CD4-positive, alpha-beta T cell (primary cell): ENCODE measurements at regions not wholly inside any gene's neighbourhood (a gene's known extent, or its start where the extent isn't known, plus 50 kb on each side); places are given as distances from the start of the nearest gene placed in this dataset.

Experiments
- ATAC-seq: fragments of 200-7000 bp; cut with Tn5 transposase; one replicate; pipeline ENCODE4 v1.10.0; 2022; ENCODE audit warnings: mild to moderate bottlenecking; ENCODE audit not compliant: poor library complexity
- CTCF ChIA-PET: fragments of 350-600 bp; sonication (Branson Sonifier 250); formaldehyde crosslinking; loops from one replicate; lab custom pipeline; 2021; ENCODE audit warnings: antibody characterized with exemption, inconsistent platforms; lab: Charles Lee
- POLR2A ChIA-PET: fragments of 350-600 bp; sonication (Branson Sonifier 250); formaldehyde crosslinking; loops from one replicate; lab custom pipeline; 2021; ENCODE audit warnings: antibody characterized with exemption, inconsistent platforms; lab: Charles Lee
- DNase-seq, 14 experiments: peaks; one replicate each; pipeline ENCODE4 v3.0.0-alpha.2; 2013 to 2020; ENCODE audit warnings: mixed read lengths in 2 of 14
- H3K27ac ChIP-seq, 2 donors: one replicate each; pipeline versions ENCODE4 v1.5.1 to v1.7.0; 2013; ENCODE audit warnings: low read length in 2 of 2, low read depth in 1 of 2, mild to moderate bottlenecking in 1 of 2
- H3K27me3 ChIP-seq, 2 experiments: 1 replicate in 1 of 2; 2 replicates in 1 of 2; pipeline versions ENCODE4 v1.6.1 to v1.7.0; 2013; ENCODE audit warnings: low read length in 2 of 2, control low read depth in 1 of 2, mild to moderate bottlenecking in 1 of 2, moderate library complexity in 1 of 2; ENCODE audit not compliant: insufficient read depth in 2 of 2, control insufficient read depth in 1 of 2
- H3K36me3 ChIP-seq: one replicate; pipeline ENCODE4 v1.6.1; 2013; ENCODE audit warnings: low read length, control low read depth; ENCODE audit not compliant: insufficient read depth
- H3K4me1 ChIP-seq: one replicate; pipeline ENCODE4 v1.6.1; 2013; ENCODE audit warnings: low read length, control low read depth; ENCODE audit not compliant: insufficient read depth
- H3K4me3 ChIP-seq: one replicate; pipeline ENCODE4 v1.5.1; 2013; ENCODE audit warnings: mild to moderate bottlenecking, low read length, moderate library complexity
- H3K9me3 ChIP-seq, 2 experiments: 1 replicate in 1 of 2; 2 replicates in 1 of 2; pipeline versions ENCODE4 v1.6.1 to v1.7.0; 2013; ENCODE audit warnings: low read length in 2 of 2, mild to moderate bottlenecking in 2 of 2, control low read depth in 1 of 2, moderate library complexity in 1 of 2; ENCODE audit not compliant: control insufficient read depth in 1 of 2, insufficient read depth in 1 of 2
- H3K27ac Mint-ChIP-seq: one replicate; pipeline ENCODE4 v1.8.0; 2020; ENCODE audit warnings: mixed read lengths
- H3K27me3 Mint-ChIP-seq: one replicate; pipeline ENCODE4 v1.8.0; 2021; ENCODE audit warnings: mixed read lengths
- H3K36me3 Mint-ChIP-seq: one replicate; pipeline ENCODE4 v1.8.0; 2021; ENCODE audit warnings: low read depth, mixed read lengths
- H3K4me1 Mint-ChIP-seq: one replicate; pipeline ENCODE4 v1.8.0; 2021; ENCODE audit warnings: low read depth, mixed read lengths
- H3K4me3 Mint-ChIP-seq: one replicate; pipeline ENCODE4 v1.8.0; 2020; ENCODE audit warnings: mild to moderate bottlenecking, mixed read lengths
- H3K9me3 Mint-ChIP-seq: one replicate; pipeline ENCODE4 v1.8.0; 2020; ENCODE audit warnings: mixed read lengths
- intact Hi-C, 2 experiments: fragments of 100-400 bp; cut with DNase I in 1 of 2; cut with micrococcal nuclease in 1 of 2; formaldehyde crosslinking; loops; one replicate each; pipeline versions ENCODE4 v1.15.1 to v1.9.0; 2023 to 2025; cut with DNase I, micrococcal nuclease
- TF ChIP-seq, protein P1 (sequence below): fragments of 200-600 bp; IDR thresholded peaks from one replicate; pipeline ENCODE4 v1.8.0; 2022; ENCODE audit warnings: antibody characterized with exemption, mild to moderate bottlenecking

DNA sequence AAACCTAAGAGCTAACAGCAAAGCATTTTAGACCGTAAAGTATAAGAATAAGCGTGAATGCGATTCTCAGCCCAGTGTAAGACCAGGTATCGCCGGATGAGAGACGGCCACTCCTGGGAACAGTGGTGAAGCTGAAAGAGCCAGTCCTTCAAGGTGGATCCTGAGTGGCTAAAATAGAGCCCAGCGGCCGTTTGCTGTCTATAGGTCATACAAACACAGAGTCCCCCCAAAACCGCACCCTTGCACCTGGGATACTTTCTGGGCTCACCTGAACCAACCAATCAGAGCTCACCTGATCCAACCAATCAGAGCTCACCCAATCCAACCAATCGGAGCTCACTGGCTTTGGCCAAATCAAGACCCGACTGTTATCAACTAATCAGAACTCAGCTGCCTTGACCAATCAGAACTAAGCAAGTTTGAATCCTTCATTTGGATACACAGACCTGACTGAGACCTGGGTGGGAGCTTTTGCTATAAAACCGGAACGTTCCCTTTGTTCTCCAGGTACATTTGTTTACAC, 248.2 kb downstream of the DLL1 start:
- intact Hi-C loops = no loop called here
- no peak overlapping the region for H3K4me3 Mint-ChIP-seq
- H3K4me1 ChIP-seq = no peaks in the 10 kb centered on the region
- DNase-seq (no peak), ATAC-seq (no peak)
- no peaks in the 10 kb centered on the region for H3K36me3 ChIP-seq
- CTCF ChIA-PET = no interaction called here
- H3K9me3 Mint-ChIP-seq = no peaks in the 10 kb centered on the region
- H3K4me1 Mint-ChIP-seq = no peaks in the 10 kb centered on the region
- peaks cover 0 to 2% of the 10 kb centered on the region in 2 experiments for H3K27me3 ChIP-seq
- H3K27me3 Mint-ChIP-seq = peaks cover 6% of the 10 kb centered on the region
- H3K9me3 ChIP-seq = peaks cover 0 to 4% of the 10 kb centered on the region in 2 experiments
- no peak overlapping the region for H3K27ac Mint-ChIP-seq
- POLR2A ChIA-PET = no interaction called here
- TF ChIP-seq, protein P1, sequence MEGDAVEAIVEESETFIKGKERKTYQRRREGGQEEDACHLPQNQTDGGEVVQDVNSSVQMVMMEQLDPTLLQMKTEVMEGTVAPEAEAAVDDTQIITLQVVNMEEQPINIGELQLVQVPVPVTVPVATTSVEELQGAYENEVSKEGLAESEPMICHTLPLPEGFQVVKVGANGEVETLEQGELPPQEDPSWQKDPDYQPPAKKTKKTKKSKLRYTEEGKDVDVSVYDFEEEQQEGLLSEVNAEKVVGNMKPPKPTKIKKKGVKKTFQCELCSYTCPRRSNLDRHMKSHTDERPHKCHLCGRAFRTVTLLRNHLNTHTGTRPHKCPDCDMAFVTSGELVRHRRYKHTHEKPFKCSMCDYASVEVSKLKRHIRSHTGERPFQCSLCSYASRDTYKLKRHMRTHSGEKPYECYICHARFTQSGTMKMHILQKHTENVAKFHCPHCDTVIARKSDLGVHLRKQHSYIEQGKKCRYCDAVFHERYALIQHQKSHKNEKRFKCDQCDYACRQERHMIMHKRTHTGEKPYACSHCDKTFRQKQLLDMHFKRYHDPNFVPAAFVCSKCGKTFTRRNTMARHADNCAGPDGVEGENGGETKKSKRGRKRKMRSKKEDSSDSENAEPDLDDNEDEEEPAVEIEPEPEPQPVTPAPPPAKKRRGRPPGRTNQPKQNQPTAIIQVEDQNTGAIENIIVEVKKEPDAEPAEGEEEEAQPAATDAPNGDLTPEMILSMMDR = no peak
- no peak overlapping the region for H3K4me3 ChIP-seq
- H3K36me3 Mint-ChIP-seq = no peaks in the 10 kb centered on the region
- H3K27ac ChIP-seq = no peak overlapping the region

DNA sequence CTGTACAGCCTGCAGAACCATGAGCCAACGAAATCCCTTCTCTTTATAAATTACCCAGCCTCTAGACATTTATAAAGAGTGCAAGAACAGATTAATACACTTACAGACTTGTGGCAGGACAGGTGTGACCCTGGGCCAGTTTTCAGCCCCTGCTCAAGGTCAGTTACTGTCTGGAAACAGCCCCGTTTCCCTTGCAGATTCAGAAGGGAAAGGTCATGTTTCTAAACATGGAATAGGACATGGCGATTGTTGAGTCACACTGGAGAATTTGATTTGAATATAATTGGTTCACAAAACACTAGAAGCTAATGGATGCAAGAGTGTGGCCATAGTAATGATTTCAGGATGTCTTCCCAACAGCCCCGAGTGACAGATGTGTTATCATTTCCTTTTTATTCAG, 248.8 kb downstream of the DLL1 start:
- POLR2A ChIA-PET = no interaction called here
- H3K27me3 ChIP-seq = peaks cover 0 to 2% of the 10 kb centered on the region in 2 experiments
- H3K27ac Mint-ChIP-seq = no peak overlapping the region
- H3K9me3 ChIP-seq = peaks cover 0 to 8% of the 10 kb centered on the region in 2 experiments
- no peaks in the 10 kb centered on the region for H3K4me1 Mint-ChIP-seq
- peaks cover 6% of the 10 kb centered on the region for H3K27me3 Mint-ChIP-seq
- H3K4me3 Mint-ChIP-seq = no peak overlapping the region
- H3K9me3 Mint-ChIP-seq = no peaks in the 10 kb centered on the region
- H3K36me3 Mint-ChIP-seq = no peaks in the 10 kb centered on the region
- no peak overlapping the region for H3K4me3 ChIP-seq
- ATAC-seq (no peak), DNase-seq (no peak)
- no peaks in the 10 kb centered on the region for H3K4me1 ChIP-seq
- intact Hi-C loops = no loop called here
- no peaks in the 10 kb centered on the region for H3K36me3 ChIP-seq
- no peak overlapping the region for H3K27ac ChIP-seq
- CTCF ChIA-PET = no interaction called here
- TF ChIP-seq, protein P1 = no peak

DNA sequence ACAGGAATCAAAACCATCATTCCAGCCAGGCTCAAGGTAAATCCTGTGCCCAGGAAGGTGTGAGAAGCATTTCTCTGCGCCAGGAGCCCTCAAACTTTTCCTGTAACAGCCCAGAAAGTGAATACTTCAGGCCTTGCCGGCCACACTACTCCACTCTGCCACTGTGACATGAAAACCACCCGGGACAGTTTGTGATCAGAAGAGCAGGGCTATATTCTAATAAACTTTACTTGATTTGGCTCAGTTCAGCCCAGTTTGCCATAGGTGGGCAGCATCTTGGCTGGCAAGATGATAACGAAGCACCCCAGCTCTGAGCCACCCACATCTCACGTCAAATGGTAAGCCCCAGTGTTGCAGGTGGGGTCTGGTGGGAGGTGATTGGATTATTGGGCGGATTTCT, 249.4 kb downstream of the DLL1 start:
- intact Hi-C loops = no loop called here
- DNase-seq (no peak), ATAC-seq (no peak)
- Mint-ChIP-seq H3K27ac (no peak overlapping the region), H3K4me1 (no peaks in the 10 kb centered on the region), H3K27me3 (peaks cover 6% of the 10 kb centered on the region), H3K9me3 (peaks cover 3% of the 10 kb centered on the region), H3K36me3 (no peaks in the 10 kb centered on the region), H3K4me3 (no peak overlapping the region)
- Histone ChIP-seq H3K4me1 (no peaks in the 10 kb centered on the region), H3K9me3 (peaks cover 3 to 8% of the 10 kb centered on the region in 2 experiments), H3K36me3 (no peaks in the 10 kb centered on the region), H3K4me3 (no peak overlapping the region), H3K27ac (no peak overlapping the region), H3K27me3 (peaks cover 0 to 2% of the 10 kb centered on the region in 2 experiments)
- ChIA-PET CTCF (no interaction called here), POLR2A (no interaction called here)
- TF ChIP-seq, protein P1 = no peak
